Stimulated activated CD8-positive, alpha-beta memory T cell treated with anti-CD3 and anti-CD28 coated beads, Interleukin-15, amount 100 ng/mL, for 4 hours (primary cell): ENCODE measurements at regions not wholly inside any gene's neighbourhood (a gene's known extent, or its start where the extent isn't known, plus 50 kb on each side); places are given as distances from the start of the nearest gene placed in this dataset.
"Not testable (repeated sequence)": the region's sequence is repeated elsewhere in the genome, so short reads cannot be mapped to it uniquely, and the experiment has no call there.

Experiments
- DNase-seq, 2 donors: peaks; one replicate each; pipeline ENCODE4 v3.0.0-alpha.2; 2020; ENCODE audit warnings: low read depth in 2 of 2

GRCh38 chr18:41899535-41899934 is 55.5 kb upstream of the PIK3C3 start:
- no peak for DNase-seq

DNA sequence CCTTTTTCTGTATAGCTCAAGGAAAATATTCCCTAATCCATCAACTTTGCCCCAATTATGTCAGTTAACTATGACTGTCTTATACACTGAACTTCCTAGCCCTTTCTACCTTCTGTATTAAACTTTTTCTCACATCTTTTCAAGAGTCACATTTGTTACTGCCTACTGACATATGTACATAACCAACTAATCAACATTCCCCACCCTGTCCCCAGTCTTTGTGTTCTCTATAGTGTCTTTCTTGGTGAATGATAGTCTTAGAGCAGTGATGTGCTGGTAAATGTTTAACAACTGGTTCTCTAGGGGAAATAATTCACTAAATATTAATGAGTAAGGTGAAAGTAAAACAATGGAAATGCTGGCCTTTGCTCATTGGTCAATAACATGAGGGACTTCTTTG is 61.6 kb upstream of the PIK3C3 start:
- DNase-seq = no peak

- no peak for DNase-seq
Measured at GRCh38 chr18:41887100-41887499, 67.9 kb upstream of the PIK3C3 start.

DNA sequence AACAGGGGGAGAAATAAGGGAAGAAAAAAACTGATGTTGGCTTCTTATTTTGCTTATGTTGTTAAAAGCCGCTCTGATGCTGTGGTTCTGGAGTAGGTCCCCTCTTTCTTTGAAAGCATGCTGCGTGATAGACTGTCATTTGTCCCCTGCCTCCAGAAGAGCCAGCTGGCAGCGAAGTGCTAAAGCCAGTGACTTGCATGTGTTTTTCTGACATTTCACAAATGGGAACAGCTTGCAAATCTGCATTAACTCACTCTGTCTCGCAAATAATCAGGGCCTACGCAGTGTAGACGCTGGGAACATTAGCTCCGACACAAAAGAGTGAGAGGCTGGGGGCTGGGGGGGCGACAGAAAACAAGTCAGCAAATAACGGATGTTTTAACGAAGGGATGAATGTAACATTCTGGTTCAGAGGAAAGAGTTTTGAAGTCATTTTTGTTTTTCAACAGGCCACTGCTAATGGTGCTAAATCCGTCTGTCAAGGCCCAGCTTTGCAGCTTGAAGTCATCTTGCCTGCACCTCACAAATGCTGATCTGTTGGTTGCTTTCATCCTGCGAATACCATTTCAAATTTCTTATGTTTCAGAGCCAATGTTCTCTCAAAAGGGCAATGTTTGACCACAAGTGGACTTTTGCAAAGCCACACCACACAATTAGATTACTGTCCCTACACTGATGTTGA is 68.8 kb upstream of the PIK3C3 start:
- no peak for DNase-seq

DNA sequence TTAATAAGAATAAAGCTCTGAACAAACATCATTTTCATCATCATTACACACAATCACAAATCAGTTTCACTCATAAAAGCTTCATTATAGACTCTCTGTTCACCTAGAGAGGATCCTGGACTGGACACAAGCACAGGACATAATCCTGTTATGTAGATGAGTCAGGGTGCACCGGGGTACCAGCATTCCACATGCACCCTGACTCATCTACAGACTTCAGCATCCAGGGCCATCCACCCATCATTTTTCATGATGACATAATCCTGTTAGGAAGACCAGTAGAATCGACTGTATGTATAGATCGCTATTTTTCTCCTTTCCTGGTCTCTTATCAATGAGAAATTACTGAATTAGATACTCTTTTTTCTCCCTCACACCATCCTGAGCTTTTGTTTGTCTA is 73.7 kb upstream of the PIK3C3 start:
- no peak for DNase-seq

DNA sequence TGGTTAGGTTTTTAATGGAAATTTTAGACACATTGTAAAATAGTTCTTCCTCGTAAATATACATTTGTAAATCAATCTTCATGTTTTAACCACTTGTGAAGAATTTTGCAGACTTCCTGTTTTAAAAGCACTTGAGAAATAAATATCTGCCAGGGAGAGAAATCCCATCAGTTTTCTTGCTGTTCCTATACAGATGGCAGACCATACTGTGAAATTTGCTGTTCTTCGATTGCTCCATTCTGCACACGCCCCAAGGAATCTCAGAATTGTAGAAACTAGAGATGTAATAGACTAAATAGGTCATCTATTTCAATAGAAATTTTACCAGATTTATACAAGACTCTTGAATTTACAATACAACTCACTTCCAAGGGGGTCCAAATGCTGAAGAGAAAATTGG is 75.8 kb upstream of the PIK3C3 start:
- no peak for DNase-seq

GRCh38 chr18:41875094-41875780 is 79.8 kb upstream of the PIK3C3 start:
- no peak for DNase-seq

DNA sequence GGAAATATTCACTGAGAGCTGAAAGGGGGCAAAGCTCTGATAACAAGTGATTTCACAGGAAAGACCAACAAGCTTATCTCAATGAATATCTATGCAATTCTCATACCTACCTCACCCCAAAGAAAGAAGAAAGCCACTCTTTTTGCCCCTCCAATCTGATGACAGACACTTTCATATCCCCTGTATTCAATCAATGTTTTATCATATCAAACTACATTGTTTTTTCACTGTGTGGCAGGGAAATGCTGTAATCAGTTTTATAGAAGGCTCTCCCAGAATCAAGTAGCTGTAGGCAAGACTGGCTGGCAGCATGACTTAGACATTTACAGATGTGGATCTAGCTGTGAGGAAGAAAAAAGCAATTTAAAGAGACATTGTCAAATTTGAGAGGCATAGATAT is 81.3 kb upstream of the PIK3C3 start:
- DNase-seq = no peak

DNA sequence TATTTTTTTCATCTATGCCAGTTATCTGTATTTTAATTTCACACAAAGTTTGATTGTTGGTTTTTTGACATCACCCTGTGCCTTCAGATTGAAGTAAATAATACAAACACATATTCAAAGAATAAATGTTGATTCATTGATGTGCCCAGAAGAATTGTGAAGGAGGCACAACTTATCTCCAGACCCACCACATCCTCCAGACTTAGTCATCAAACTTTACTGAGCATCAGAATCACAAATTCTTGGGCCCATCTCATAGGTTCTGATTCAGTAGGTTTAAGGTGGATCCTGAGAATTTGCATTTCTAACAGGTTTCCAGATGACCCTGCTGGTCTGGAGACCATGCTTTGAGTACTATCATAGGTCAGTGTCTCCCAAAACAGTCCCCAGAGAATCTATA is 82.8 kb upstream of the PIK3C3 start:
- no peak for DNase-seq

DNA sequence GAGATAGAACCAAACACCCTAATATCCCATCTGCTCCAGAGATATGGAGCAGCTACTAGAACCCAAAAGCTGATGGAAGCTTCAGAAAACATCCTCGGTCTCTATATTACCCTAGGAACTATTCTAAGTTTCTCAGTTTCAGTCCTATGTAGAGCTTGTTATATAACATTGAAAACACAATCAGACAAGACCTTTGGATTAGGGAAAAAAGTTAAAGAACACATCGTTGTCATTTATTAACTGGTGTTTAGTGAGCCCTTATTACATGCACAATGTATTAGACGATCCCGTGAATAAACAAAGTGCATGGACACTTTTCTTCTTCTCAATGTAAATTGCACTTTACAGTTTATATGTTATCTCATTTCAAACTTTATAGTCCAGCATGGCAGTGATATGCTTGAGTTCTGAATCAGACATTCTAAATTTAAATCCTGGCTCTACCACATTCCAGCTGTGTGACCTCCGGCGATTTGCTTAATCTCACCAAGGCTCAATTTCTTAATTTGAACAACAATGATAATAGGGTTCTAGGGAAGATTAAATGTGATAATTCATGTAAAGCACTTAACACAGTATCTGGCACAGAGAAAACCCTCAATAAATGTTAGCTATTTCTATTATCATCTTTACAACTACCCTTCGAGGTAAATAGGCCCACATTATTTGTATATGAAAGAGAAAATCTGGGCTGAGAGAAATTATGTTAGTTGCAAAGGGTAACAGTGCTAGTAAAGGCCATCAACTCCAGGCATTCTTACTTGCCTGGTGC is 83.6 kb upstream of the PIK3C3 start:
- DNase-seq = no peak

DNA sequence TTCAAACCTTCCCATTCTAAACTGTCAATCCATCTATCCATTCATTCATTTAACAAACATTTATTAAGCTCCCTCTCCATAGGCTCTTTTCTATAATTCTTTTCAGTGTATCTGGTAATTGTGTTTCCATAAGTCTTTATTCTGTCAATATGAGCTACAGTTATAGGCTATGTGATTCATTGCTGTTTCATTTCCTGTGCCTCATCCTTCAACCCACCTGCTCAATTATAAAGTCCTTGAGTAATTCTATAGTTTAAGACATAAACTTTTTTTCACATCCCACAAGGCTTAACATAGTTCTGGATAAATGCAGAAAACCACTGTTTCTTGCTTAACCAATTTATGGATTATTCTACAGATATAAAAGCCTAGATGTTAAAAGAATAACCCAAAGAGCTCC is 84.2 kb upstream of the PIK3C3 start:
- no peak for DNase-seq

- no peak for DNase-seq
Measured at GRCh38 chr18:41870191-41870590, 84.8 kb upstream of the PIK3C3 start.

DNA sequence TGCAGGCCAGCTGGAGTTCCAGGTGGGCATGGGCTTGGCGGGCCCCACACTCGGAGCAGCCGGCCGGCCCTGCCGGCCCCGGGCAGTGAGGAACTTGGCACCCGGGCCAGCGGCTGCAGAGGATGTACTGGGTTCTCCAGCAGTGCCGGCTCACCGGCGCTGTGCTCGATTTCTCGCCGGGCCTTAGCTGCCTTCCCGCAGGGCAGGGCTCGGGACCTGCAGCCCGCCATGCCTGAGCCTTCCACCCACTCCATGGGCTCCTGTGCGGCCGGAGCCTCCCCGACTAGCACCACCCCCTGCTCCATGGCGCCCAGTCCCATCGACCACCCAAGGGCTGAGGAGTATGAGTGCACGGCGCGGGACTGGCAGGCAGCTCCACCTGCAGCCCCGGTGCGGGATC is 89.2 kb upstream of the PIK3C3 start:
- not testable (repeated sequence) for DNase-seq

- DNase-seq = no peak
Measured at GRCh38 chr18:41864216-41864615, 90.8 kb upstream of the PIK3C3 start.

- no peak for DNase-seq
Measured at GRCh38 chr18:41862921-41863320, 92.1 kb upstream of the PIK3C3 start.

GRCh38 chr18:41860987-41861386 is 94.0 kb upstream of the PIK3C3 start:
- no peak for DNase-seq

GRCh38 chr18:41858761-41859555 is 96.1 kb upstream of the PIK3C3 start:
- no peak for DNase-seq

DNA sequence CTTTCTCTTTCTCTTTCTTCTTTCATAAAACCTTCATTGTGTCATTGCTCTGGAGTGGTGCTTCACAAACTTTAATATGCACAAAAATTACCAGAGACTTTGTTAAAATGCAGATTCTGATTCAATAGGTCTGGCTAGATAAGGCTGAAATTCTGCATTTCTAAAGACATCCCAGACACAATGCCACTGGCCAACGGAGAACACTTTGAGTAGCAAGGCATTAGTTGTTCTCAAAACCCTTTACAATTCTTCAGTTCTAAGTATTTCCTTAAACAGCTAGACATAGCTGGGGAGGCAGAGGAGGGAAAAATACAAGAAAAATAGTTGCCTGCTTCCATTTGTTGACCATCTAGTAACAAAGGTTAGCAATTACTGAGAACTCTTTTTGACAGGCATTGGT is 101.8 kb upstream of the PIK3C3 start:
- DNase-seq = no peak

DNA sequence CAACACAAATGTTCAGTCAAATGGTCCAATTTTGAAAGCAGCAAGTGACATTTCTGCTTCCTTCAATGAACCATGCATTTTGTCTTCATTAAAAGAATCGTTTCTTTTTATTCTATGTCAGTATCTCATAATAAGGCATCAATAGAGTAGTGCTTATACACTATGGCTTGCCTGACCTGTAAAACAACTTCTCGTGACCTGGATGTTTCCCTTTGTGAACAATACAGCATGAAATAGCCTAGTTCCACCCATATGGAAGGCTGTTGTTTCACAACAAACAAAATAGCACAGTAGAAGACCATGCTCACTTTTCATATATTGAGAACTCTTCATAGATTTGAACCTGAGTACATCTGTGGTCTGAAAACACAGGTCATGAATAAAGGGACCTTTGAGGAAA is 104.3 kb upstream of the PIK3C3 start:
- DNase-seq = no peak

DNA sequence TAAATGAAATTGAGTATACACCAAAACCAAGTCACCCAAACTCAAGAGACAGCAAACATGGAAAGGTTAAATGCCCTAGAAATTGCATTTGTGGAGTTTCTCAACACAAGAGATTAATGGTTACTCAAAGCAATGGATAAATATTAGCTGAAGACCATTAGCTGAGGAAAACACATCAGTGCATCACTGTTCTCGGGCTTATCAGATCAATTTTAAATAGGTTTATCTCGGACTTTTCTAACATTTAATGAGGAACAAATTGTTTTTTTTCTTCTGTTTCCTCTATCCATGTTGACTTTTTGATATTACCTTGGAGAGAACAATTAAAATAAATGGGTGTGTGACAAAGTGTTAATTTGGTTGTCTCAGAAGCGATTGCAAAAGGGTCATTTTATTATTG is 105.4 kb upstream of the PIK3C3 start:
- no peak for DNase-seq

- no peak for DNase-seq
Measured at GRCh38 chr18:41845563-41845962, 109.5 kb upstream of the PIK3C3 start.

- DNase-seq = no peak
Measured at GRCh38 chr18:41842886-41843285, 112.1 kb upstream of the PIK3C3 start.
